Stimulated activated CD4-positive, alpha-beta T cell treated with anti-CD3 and anti-CD28 coated beads, Interleukin-15, amount 100 ng/mL, for 1 hour (primary cell): ENCODE measurements at regions not wholly inside any gene's neighbourhood (a gene's known extent, or its start where the extent isn't known, plus 50 kb on each side); places are given as distances from the start of the nearest gene placed in this dataset.
"Not testable (repeated sequence)": the region's sequence is repeated elsewhere in the genome, so short reads cannot be mapped to it uniquely, and the experiment has no call there.

Experiments used
- DNase-seq, 2 donors: peaks; one replicate each; pipeline ENCODE4 v3.0.0-alpha.2; 2020; ENCODE audit warnings: low read depth in 1 of 2, low spot score in 1 of 2

- no peak for DNase-seq
Observed at GRCh38 chr18:78422336-78422735, 557.3 kb upstream of the SALL3 start.

- no peak for DNase-seq
Observed at GRCh38 chr18:78423811-78424210, 555.8 kb upstream of the SALL3 start.

GRCh38 chr18:78424403-78425018, 555.1 kb upstream of the SALL3 start:
- no peak for DNase-seq

GRCh38 chr18:78425019-78425412, 554.6 kb upstream of the SALL3 start:
- no peak for DNase-seq

GRCh38 chr18:78427081-78427480, 552.5 kb upstream of the SALL3 start:
- no peak for DNase-seq

- no peak for DNase-seq
Observed at GRCh38 chr18:78429127-78430108, 550.2 kb upstream of the SALL3 start.

GRCh38 chr18:78430131-78430758, 549.4 kb upstream of the SALL3 start:
- no peak for DNase-seq

- no peak for DNase-seq
Observed at GRCh38 chr18:78431606-78432005, 548.0 kb upstream of the SALL3 start.

- DNase-seq = no peak
Observed at GRCh38 chr18:78433562-78433961, 546.1 kb upstream of the SALL3 start.

GRCh38 chr18:78436110-78436509, 543.5 kb upstream of the SALL3 start:
- no peak for DNase-seq

- not testable (repeated sequence) for DNase-seq
Observed at GRCh38 chr18:78438235-78438634, 541.4 kb upstream of the SALL3 start.

- DNase-seq = no peak
Observed at GRCh38 chr18:78445880-78446279, 533.7 kb upstream of the SALL3 start.

GRCh38 chr18:78447211-78447610, 532.4 kb upstream of the SALL3 start:
- no peak for DNase-seq

- no peak for DNase-seq
Observed at GRCh38 chr18:78448106-78448505, 531.5 kb upstream of the SALL3 start.

- no peak for DNase-seq
Observed at GRCh38 chr18:78448591-78448990, 531.0 kb upstream of the SALL3 start.

- no peak for DNase-seq
Observed at GRCh38 chr18:78454221-78454620, 525.4 kb upstream of the SALL3 start.

- DNase-seq = no peak
Observed at GRCh38 chr18:78455386-78455785, 524.2 kb upstream of the SALL3 start.

- no peak for DNase-seq
Observed at GRCh38 chr18:78457011-78457410, 522.6 kb upstream of the SALL3 start.

- no peak for DNase-seq
Observed at GRCh38 chr18:78457731-78458130, 521.9 kb upstream of the SALL3 start.

- no peak for DNase-seq
Observed at GRCh38 chr18:78458356-78458755, 521.3 kb upstream of the SALL3 start.

GRCh38 chr18:78459668-78460067, 520.0 kb upstream of the SALL3 start:
- DNase-seq = no peak

GRCh38 chr18:78460558-78460957, 519.1 kb upstream of the SALL3 start:
- no peak for DNase-seq
